Fibroblast of the conjunctiva (primary cell): ENCODE measurements at regions not wholly inside any gene's neighbourhood (a gene's known extent, or its start where the extent isn't known, plus 50 kb on each side); places are given as distances from the start of the nearest gene placed in this dataset.
A peak's percentile ranks its signal among the peaks of the same experiment; 100 is the strongest.

Experiments
- DNase-seq: peaks from one replicate; pipeline ENCODE4 v3.0.0-alpha.2; 2010; ENCODE audit warnings: low read depth

GRCh38 chr5:148012801-148013200, 51.0 kb upstream of the SPINK5 start:
- DNase-seq, result no peak

DNA sequence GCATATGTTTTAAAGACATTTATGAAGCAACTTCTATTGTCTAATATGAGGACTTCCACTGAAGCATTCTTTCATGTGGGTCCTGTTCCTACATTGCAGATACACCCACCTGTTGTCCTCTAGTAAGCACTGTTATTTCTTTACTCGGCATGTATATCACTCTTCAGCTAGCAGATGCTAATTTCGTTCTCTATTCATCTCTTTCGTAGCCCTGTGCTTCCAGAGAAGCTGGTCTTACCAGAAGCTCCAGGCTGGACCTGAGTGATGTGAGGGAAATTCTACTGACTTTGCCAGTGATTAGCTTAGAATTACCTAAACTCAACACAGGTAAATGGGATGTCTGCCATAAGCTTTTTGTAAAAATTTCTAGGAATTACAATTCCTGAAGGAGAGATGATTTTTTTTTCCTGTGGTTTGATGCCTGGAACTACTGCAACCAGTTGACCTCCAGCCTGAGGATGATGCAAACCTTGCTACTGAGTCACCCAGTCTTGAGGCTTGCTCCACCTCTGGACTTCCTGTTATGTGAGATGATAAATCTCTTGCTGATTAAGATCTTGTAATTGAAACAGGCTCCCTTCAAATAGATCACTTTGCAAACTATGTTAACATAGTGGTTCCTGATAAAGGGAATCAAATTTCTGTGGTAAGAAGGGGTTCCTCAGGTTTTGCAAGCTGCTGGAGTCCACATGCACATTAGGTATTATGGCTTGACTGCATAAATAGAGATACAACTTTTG, 52.2 kb upstream of the SPINK5 start:
- DNase-seq, result peak; percentile 30

DNA sequence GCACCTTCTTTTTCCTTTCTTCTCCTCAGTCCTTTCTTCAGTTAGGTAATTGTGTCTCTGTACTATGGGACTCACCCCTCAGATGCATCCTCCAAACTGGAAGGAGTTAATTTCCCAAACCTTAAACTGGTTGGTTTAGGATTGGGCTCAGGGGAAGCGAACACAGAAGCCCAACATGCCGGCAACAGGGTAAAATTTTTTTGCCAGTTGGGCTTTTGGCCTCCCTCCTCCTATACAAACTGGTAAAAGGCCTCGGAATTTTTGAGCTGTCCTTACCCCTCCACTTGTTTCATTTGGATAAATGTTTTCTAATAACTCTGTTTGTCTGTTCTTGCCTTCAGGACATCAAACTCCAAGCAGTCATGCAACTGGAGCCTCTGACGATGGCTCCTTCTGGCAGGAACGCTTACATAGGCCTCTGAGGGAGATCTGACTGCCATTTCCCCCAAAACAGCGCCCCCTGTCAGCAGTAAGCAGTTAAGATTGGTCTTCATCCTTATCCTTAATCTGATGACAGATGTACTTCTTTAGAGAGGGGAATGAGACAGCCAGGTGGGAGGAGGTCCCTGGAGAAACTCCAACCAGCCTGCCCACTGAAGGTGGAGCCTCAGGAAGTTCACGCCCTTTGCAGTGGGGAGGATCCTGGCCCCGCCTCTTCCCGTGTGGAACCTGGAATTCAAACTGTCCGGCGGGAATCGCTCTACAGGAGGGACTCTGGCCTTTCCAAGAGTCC, 57.8 kb upstream of the SPINK5 start:
- no peak for DNase-seq

DNA sequence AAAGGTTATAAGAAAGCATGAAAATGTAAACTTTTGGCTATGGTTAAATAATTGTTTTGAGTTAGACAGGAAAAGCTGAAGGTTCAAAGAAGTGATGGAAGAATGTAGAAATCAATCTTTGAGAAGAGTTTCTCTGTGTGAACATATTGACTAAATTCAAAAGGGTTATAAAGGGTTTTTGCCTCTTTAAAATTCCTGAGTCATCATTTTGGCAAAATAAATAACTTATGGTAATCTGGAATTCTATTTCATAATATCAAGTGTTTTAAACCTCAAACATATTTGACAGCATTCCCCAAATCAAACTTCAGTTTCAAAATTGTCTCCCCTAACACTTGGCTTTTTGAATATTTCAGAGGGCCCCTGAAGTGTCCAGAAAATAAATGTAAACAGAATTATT, 60.6 kb upstream of the SPINK5 start:
- DNase-seq, result no peak

DNA sequence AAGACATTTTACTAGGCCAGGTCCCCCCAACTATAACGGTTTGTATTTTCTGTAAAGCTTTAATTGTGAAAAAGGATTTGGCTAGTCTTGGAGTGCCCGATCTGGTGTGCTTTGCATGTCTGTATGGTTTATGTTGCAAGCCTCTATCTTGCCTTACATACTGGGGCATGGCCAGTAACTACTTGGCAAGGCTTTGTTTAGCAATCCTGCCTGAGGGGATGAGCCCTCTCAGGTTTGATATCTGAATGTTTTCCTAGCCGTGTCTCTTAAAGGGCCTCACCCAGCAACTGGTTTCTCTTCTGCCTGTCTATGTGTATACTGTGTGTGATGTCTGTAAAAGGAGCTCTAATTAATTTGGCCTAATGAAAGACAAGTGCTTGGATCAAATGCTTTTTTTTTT, 61.3 kb upstream of the SPINK5 start:
- DNase-seq, result no peak

DNA sequence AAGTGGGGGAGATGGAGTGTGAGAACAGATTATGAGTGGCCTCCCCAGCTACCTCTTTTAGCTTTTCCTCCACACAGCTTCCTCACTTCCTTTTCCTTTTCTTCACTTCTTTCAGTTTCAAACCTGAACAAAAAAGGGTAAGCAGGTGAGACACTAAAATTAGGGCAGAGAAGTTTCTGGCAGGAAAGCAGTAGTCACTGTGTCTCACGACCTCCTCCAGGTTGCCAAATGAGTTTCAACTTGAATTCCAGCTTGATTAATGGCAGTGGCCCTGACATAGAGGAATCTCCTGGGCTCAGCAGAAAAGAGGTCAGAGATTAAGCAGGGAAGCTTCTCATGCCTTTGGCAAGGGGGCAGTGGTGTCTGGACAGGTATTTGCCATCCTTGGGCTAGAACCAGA, 63.7 kb upstream of the SPINK5 start:
- DNase-seq, result no peak

GRCh38 chr5:147998704-147999103, 65.1 kb upstream of the SPINK5 start:
- DNase-seq, result no peak

DNA sequence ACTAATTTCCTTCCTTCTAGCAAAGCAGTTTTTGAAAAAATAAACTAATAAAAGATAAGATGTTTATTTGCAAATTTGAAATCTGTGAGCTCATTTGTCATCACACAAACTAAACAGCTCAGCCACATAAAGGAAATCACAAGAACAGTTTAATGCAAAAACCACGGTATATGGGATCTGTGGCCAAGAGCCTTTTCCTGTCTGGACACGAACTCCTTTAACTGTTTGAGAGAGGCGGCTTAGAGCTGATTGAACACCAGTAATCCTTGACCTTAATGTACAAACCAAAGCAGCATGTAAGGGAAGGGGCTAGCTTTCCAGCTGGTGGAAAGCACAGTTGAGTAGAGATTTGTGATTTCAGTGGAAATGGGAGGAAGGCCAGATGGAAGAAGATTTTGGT, 66.3 kb upstream of the SPINK5 start:
- no peak for DNase-seq

GRCh38 chr5:147996379-147996778, 67.4 kb upstream of the SPINK5 start:
- DNase-seq, result no peak

- no peak for DNase-seq
These were observed 67.9 kb upstream of the SPINK5 start for GRCh38 chr5:147995846-147996245.

GRCh38 chr5:147989994-147990393, 73.8 kb upstream of the SPINK5 start:
- DNase-seq, result no peak

- no peak for DNase-seq
These were observed 74.5 kb upstream of the SPINK5 start for GRCh38 chr5:147989239-147989638.

DNA sequence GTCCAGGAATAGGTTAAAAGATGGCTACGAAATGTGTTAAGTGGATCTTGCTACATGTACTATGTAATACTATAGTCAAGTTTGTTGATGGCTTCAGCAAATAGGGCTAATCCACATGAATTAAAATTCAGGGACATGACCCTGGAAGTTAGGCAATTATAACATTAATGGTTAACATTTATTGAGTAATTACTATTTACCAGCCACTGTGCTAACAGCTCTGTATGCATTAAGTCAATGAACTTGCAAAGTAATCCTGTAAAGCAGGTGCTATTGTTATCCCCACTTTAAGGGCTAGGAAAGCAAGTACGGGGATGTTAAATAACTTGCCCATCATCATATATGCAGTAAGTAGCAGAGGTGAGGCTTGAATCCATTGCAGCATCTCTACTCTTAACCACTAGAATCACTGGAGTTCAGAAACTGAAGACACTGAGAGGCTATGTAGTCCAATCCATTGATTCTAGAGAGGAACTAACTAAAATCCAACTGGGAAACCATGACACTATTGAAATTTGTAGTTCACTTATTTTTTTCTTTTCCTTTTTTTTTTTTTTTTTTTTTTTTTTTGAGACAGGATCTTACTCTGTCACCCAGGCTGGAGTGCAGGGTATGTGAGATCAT, 77.5 kb upstream of the SPINK5 start:
- no peak for DNase-seq

DNA sequence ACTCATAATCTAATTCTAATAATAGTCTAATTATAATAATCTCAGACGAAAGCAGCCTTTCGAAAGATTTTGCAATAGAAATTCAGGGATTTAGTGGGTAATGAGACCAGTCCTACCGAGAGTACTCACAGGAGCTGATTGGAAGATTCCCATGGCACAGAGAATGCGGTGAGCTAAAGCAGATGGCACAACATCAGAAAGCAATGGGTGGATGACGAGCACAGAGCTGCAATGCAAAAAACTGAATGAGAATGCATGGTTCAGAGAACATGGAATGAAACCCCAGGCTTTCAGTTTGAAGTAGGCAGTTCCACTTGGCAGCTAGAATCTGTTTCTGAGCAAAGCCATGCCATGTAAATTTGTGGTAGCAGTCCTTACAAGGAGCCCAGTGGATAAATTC, 78.2 kb upstream of the SPINK5 start:
- no peak for DNase-seq

- no peak for DNase-seq
These were observed 77.4 kb upstream of the C5orf46 start for GRCh38 chr5:147983742-147984141.

- no peak for DNase-seq
These were observed 74.7 kb upstream of the C5orf46 start for GRCh38 chr5:147981074-147981473.

DNA sequence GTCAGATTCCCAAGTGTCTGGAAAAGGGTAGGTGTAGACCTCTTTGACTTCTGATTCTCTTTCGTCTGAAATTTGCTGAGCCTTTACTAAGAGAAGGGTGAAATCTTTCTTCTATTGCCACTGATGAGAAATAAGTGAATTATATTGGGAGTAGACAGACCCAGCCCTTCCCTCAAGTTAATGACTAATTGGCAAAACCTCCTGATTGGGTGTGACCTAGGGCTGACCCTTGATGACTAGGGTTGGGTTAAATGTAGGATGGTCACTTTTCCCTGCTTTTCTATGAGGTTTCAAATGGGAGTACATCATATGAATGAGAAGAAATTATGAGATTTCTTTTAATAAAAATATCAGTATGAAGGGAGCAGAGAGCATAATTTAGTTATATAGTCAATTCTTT, 73.4 kb upstream of the C5orf46 start:
- no peak for DNase-seq

DNA sequence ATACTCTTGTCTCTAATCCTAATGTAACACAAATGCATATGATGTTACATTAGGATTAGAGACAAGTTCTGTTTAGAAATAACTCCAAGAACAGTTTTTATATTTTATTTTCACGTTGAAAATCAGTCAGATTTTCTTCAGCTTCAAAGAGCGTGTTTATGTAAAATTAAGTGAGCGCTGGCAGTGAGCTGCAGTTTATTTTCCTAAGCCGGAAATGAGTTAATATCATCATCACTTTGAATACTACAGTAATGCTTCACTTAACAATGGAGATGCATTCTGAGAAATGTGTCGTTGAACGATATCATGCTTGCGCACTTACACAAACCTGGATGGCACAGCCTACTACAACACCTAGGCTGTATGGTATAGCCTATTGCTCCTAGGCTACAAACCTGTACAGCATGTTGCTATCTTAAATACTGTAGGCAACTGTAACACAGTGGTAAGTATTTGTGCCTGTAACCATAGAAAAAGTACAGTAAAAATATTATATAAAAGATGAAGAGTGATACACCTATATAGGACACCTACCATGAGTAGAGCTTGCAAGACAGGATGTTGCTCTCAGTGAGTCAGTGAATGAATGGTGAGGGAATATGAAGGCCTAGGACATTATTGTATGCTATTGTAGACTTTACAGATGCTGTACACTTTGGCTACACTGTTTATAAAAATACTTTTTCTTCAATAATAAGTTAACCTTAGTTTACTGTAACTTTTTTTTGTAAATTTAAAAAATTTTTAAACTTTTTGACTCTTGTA, 65.9 kb upstream of the C5orf46 start:
- no peak for DNase-seq

DNA sequence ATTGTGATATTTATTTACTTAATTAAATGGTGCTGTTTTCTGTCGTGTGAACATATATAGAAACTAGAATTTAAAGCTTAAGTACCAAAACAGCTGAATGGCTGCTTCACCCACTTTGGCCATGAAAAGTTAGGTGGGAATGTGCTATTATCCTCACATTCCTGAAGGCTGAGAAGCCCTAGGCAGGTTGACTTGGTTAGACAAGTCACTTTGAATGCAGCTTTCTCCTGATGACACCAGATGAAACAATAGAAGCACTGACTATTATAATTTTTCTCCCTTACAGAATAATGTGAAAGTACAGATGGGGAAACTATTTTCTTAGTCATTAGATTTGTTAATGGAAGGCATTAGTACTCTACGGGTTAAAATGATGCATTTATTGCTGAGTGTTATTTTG, 65.1 kb upstream of the C5orf46 start:
- no peak for DNase-seq

DNA sequence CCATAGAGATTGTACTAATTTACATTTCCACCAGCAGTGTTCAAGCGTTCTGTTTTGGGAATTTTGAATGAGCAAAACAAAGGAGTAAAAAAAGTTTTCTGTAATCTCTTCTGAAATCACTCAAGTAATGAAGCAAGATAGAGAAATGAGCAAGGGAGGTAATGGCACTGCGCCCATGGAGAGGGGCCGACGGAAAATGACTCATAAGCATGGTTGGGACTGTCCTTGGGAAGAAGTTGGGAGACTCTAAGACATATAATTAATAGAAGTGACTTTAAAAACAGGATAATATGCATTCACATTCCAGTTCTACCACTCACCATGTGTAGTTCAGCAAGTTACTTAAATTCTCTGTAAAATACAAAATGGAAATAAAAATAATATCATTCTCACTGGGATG, 62.5 kb upstream of the C5orf46 start:
- DNase-seq, result no peak

GRCh38 chr5:147966829-147967228, 60.5 kb upstream of the C5orf46 start:
- no peak for DNase-seq

- no peak for DNase-seq
These were observed 60.0 kb upstream of the C5orf46 start for GRCh38 chr5:147966326-147966725.

DNA sequence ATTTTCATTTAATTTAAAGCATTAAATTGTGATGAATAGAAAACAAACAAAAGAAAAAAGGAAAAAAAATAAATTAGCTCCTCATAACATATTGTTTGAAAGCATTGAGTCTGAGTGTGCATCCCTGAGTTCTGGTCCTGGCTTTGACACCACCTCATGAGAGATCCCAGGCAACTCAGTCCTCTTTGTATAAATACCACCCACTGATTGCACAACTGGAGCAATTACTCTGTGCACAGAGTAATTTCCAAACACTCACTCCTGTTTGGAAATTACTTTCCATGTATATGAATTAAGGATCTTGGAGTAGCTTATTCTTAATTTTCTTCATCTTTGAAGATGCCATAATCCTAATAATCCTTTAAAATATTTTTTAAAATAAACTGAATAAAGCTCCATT, 59.4 kb upstream of the C5orf46 start:
- no peak for DNase-seq
